GM23338 (cell line): ENCODE measurements at regions not wholly inside any gene's neighbourhood (a gene's known extent, or its start where the extent isn't known, plus 50 kb on each side); places are given as distances from the start of the nearest gene placed in this dataset.

Experiments used
- ATAC-seq: fragments of 200-7000 bp; cut with Tn5 transposase; 3 replicates; pipeline ENCODE4 v1.9.1; 2020
- DNase-seq: peaks from one replicate; pipeline ENCODE4 v3.0.0-alpha.2; 2015; ENCODE audit warnings: low spot score
- H2AFZ ChIP-seq: fragments of 200-600 bp; sonication (generic); 2 replicates; pipeline ENCODE4 v1.8.0; 2016; ENCODE audit warnings: antibody characterized with exemption, mild to moderate bottlenecking, moderate library complexity
- H3F3A ChIP-seq: fragments of 200-600 bp; sonication (generic); replicated peaks from 2 replicates; pipeline ENCODE4 v1.8.0; 2017; ENCODE audit warnings: antibody characterized with exemption, mixed run types, low read depth
- H3K27ac ChIP-seq: fragments of 200-600 bp; sonication (generic); 2 replicates; pipeline ENCODE4 v1.6.1; 2016; ENCODE audit warnings: low read depth
- H3K27me3 ChIP-seq: fragments of 200-600 bp; sonication (generic); 2 replicates; pipeline ENCODE4 v1.8.0; 2016; ENCODE audit warnings: mild to moderate bottlenecking, mixed run types, moderate library complexity; ENCODE audit not compliant: insufficient read depth
- H3K36me3 ChIP-seq: fragments of 200-600 bp; sonication (generic); 2 replicates; pipeline ENCODE4 v1.8.0; 2016; ENCODE audit warnings: mild to moderate bottlenecking; ENCODE audit not compliant: insufficient read depth
- H3K4me1 ChIP-seq: fragments of 200-600 bp; sonication (generic); 2 replicates; pipeline ENCODE4 v1.8.0; 2016; ENCODE audit warnings: mild to moderate bottlenecking, moderate library complexity; ENCODE audit not compliant: insufficient read depth
- H3K4me2 ChIP-seq: fragments of 200-600 bp; sonication (generic); 2 replicates; pipeline ENCODE4 v1.7.1; 2017; ENCODE audit warnings: mixed run types
- H3K4me3 ChIP-seq: fragments of 200-600 bp; sonication (generic); 2 replicates; pipeline ENCODE4 v1.6.1; 2016; ENCODE audit warnings: mixed run types
- H3K79me2 ChIP-seq: fragments of 200-600 bp; sonication (generic); replicated peaks from 2 replicates; pipeline ENCODE4 v1.8.0; 2017; ENCODE audit warnings: mild to moderate bottlenecking; ENCODE audit not compliant: insufficient read depth
- H3K9me2 ChIP-seq: fragments of 200-600 bp; sonication (generic); 2 replicates; pipeline ENCODE4 v1.8.0; 2017; ENCODE audit not compliant: insufficient read depth
- H4K20me1 ChIP-seq: fragments of 200-600 bp; sonication (generic); replicated peaks from 2 replicates; pipeline ENCODE4 v1.8.0; 2017; ENCODE audit warnings: mild to moderate bottlenecking; ENCODE audit not compliant: insufficient read depth
- H3K27ac Mint-ChIP-seq: 2 replicates; pipeline ENCODE4 v1.8.0; 2020; ENCODE audit warnings: inconsistent platforms, mild to moderate bottlenecking, moderate library complexity, mixed read lengths
- H3K27me3 Mint-ChIP-seq: 3 replicates; pipeline ENCODE4 v1.8.0; 2022; ENCODE audit warnings: low read depth, mild to moderate bottlenecking, moderate library complexity, mixed read lengths, inconsistent platforms; ENCODE audit not compliant: insufficient read depth, poor library complexity
- H3K36me3 Mint-ChIP-seq: 3 replicates; pipeline ENCODE4 v1.8.0; 2021; ENCODE audit warnings: low read depth, mild to moderate bottlenecking, inconsistent platforms, moderate library complexity, mixed read lengths
- H3K4me1 Mint-ChIP-seq: 3 replicates; pipeline ENCODE4 v1.8.0; 2020; ENCODE audit warnings: mild to moderate bottlenecking, inconsistent platforms, mixed read lengths
- H3K4me3 Mint-ChIP-seq: 3 replicates; pipeline ENCODE4 v1.8.0; 2021; ENCODE audit warnings: moderate library complexity, mild to moderate bottlenecking, inconsistent platforms, mixed read lengths
- H3K9me3 Mint-ChIP-seq: 3 replicates; pipeline ENCODE4 v1.8.0; 2020; ENCODE audit warnings: moderate library complexity, mild to moderate bottlenecking, inconsistent platforms, mixed read lengths
- CREB1 ChIP-seq: fragments of 250-450 bp; sonication (Bioruptor Pico); IDR thresholded peaks from 2 replicates; pipeline ENCODE4 v1.5.0; 2020; ENCODE audit warnings: low read depth, mild to moderate bottlenecking, moderate library complexity
- CTCF ChIP-seq, 2 experiments: fragments of 200-600 bp in 1 of 2; sonication (generic) in 1 of 2; conservative IDR thresholded peaks; 2 replicates each; pipeline versions ENCODE4 v1.5.1 to v1.6.1; 2016 to 2017; ENCODE audit warnings: antibody characterized with exemption in 2 of 2, low read depth in 2 of 2, mild to moderate bottlenecking in 2 of 2, moderate library complexity in 1 of 2
- EZH2 ChIP-seq: fragments of 200-600 bp; sonication (generic); IDR thresholded peaks from one replicate; pipeline ENCODE4 v1.8.0; 2017; ENCODE audit warnings: antibody characterized with exemption, mild to moderate bottlenecking, low read depth; ENCODE audit not compliant: unreplicated experiment
- JUNB ChIP-seq: IDR thresholded peaks from one replicate; pipeline ENCODE4 v1.6.1; 2016; ENCODE audit warnings: antibody characterized with exemption; ENCODE audit not compliant: unreplicated experiment
- NANOG ChIP-seq: IDR thresholded peaks from 2 replicates; pipeline ENCODE4 v1.6.1; 2016; ENCODE audit warnings: antibody characterized with exemption, borderline replicate concordance
- STAT1 ChIP-seq: IDR thresholded peaks from one replicate; pipeline ENCODE4 v1.6.1; 2016; ENCODE audit warnings: antibody characterized with exemption; ENCODE audit not compliant: unreplicated experiment
- ZNF114 ChIP-seq: fragments of 250-450 bp; sonication (Bioruptor Pico); IDR thresholded peaks from 2 replicates; pipeline ENCODE4 v1.5.0; 2020; ENCODE audit warnings: mild to moderate bottlenecking, moderate library complexity
- ZNF331 ChIP-seq: fragments of 250-450 bp; sonication (Bioruptor Pico); IDR thresholded peaks from 2 replicates; pipeline ENCODE4 v1.5.0; 2020; ENCODE audit warnings: low read depth, mild to moderate bottlenecking, moderate library complexity
- TF ChIP-seq, protein P1 (sequence below): fragments of 250-450 bp; sonication (Bioruptor Pico); IDR thresholded peaks from 2 replicates; pipeline ENCODE4 v1.5.0; 2020; ENCODE audit warnings: mild to moderate bottlenecking, moderate library complexity
- TF ChIP-seq, protein P2 (sequence below): IDR thresholded peaks from one replicate; pipeline ENCODE4 v1.6.1; 2018; ENCODE audit warnings: antibody characterized with exemption; ENCODE audit not compliant: unreplicated experiment

DNA sequence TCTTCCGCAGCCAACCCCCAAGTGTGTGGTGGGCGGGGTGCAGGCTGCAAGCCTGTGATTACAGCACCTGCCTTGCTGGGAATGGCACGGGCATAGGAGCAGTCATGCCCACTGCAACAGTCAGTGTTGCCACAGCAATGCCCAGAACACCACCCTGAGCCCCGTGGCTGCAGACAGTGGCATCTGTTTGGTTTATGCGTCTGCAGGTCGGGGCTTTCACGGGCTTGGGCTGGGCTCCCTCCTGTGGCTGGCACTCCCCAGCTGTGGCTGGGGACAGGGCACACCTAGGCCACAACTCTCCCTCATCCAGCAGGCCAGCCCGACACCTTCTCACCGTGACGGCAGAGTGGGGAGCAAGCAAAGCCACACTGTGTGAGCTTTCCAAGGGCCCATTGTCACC, 115.3 kb upstream of the C1QTNF9B start:
- H3K4me1 Mint-ChIP-seq, result peaks cover 3% of the 10 kb centered on the region; the same call in 1 of the 3 replicates
- no peaks in the 10 kb centered on the region for H4K20me1 ChIP-seq

DNA sequence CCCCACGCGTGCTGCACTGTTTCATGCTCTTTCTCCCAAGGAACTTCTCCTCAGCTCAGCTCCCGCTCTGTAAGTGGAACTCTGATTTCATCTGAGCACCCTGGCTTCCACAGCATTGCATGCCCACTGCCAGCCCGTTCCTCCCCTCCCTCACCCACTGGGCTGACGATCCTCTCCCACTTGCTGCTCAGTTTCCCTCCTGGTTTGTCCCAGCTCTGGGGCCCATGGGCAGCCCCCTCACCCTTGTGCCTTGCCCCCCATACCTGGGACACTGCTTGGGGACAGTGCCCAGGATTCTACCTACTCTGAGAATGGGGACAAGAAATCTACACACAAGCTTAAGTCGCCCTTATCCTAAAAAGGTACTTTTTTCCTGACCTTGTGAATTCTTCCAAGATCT, 115.9 kb upstream of the C1QTNF9B start:
- no peak overlapping the region for H3K4me2 ChIP-seq
- ATAC-seq (no peak), DNase-seq (no peak)
- no peak for TF ChIP-seq CTCF (conservative IDR thresholded peaks at IDR 0.05; ENCODE audit: low read depth in 2 of 2)
- no peak for TF ChIP-seq STAT1
- TF ChIP-seq, protein P1, sequence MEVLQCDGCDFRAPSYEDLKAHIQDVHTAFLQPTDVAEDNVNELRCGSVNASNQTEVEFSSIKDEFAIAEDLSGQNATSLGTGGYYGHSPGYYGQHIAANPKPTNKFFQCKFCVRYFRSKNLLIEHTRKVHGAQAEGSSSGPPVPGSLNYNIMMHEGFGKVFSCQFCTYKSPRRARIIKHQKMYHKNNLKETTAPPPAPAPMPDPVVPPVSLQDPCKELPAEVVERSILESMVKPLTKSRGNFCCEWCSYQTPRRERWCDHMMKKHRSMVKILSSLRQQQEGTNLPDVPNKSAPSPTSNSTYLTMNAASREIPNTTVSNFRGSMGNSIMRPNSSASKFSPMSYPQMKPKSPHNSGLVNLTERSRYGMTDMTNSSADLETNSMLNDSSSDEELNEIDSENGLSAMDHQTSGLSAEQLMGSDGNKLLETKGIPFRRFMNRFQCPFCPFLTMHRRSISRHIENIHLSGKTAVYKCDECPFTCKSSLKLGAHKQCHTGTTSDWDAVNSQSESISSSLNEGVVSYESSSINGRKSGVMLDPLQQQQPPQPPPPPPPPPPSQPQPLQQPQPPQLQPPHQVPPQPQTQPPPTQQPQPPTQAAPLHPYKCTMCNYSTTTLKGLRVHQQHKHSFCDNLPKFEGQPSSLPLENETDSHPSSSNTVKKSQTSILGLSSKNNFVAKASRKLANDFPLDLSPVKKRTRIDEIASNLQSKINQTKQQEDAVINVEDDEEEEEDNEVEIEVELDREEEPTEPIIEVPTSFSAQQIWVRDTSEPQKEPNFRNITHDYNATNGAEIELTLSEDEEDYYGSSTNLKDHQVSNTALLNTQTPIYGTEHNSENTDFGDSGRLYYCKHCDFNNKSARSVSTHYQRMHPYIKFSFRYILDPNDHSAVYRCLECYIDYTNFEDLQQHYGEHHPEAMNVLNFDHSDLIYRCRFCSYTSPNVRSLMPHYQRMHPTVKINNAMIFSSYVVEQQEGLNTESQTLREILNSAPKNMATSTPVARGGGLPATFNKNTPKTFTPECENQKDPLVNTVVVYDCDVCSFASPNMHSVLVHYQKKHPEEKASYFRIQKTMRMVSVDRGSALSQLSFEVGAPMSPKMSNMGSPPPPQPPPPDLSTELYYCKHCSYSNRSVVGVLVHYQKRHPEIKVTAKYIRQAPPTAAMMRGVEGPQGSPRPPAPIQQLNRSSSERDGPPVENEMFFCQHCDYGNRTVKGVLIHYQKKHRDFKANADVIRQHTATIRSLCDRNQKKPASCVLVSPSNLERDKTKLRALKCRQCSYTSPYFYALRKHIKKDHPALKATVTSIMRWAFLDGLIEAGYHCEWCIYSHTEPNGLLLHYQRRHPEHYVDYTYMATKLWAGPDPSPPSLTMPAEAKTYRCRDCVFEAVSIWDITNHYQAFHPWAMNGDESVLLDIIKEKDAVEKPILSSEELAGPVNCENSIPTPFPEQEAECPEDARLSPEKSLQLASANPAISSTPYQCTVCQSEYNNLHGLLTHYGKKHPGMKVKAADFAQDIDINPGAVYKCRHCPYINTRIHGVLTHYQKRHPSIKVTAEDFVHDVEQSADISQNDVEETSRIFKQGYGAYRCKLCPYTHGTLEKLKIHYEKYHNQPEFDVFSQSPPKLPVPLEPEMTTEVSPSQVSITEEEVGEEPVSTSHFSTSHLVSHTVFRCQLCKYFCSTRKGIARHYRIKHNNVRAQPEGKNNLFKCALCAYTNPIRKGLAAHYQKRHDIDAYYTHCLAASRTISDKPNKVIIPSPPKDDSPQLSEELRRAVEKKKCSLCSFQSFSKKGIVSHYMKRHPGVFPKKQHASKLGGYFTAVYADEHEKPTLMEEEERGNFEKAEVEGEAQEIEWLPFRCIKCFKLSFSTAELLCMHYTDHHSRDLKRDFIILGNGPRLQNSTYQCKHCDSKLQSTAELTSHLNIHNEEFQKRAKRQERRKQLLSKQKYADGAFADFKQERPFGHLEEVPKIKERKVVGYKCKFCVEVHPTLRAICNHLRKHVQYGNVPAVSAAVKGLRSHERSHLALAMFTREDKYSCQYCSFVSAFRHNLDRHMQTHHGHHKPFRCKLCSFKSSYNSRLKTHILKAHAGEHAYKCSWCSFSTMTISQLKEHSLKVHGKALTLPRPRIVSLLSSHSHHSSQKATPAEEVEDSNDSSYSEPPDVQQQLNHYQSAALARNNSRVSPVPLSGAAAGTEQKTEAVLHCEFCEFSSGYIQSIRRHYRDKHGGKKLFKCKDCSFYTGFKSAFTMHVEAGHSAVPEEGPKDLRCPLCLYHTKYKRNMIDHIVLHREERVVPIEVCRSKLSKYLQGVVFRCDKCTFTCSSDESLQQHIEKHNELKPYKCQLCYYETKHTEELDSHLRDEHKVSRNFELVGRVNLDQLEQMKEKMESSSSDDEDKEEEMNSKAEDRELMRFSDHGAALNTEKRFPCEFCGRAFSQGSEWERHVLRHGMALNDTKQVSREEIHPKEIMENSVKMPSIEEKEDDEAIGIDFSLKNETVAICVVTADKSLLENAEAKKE, result no peak
- no peak for TF ChIP-seq ZNF114
- TF ChIP-seq, protein P2, sequence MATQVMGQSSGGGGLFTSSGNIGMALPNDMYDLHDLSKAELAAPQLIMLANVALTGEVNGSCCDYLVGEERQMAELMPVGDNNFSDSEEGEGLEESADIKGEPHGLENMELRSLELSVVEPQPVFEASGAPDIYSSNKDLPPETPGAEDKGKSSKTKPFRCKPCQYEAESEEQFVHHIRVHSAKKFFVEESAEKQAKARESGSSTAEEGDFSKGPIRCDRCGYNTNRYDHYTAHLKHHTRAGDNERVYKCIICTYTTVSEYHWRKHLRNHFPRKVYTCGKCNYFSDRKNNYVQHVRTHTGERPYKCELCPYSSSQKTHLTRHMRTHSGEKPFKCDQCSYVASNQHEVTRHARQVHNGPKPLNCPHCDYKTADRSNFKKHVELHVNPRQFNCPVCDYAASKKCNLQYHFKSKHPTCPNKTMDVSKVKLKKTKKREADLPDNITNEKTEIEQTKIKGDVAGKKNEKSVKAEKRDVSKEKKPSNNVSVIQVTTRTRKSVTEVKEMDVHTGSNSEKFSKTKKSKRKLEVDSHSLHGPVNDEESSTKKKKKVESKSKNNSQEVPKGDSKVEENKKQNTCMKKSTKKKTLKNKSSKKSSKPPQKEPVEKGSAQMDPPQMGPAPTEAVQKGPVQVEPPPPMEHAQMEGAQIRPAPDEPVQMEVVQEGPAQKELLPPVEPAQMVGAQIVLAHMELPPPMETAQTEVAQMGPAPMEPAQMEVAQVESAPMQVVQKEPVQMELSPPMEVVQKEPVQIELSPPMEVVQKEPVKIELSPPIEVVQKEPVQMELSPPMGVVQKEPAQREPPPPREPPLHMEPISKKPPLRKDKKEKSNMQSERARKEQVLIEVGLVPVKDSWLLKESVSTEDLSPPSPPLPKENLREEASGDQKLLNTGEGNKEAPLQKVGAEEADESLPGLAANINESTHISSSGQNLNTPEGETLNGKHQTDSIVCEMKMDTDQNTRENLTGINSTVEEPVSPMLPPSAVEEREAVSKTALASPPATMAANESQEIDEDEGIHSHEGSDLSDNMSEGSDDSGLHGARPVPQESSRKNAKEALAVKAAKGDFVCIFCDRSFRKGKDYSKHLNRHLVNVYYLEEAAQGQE, result no peak
- no peak for TF ChIP-seq ZNF331 (CRISPR knock-in tag)
- TF ChIP-seq NANOG, result no peak
- TF ChIP-seq EZH2, result no peak
- no peak for TF ChIP-seq CREB1 (CRISPR knock-in tag)
- no peaks in the 10 kb centered on the region for H3K27me3 ChIP-seq
- Mint-ChIP-seq H3K27ac (no peak overlapping the region), H3K27me3 (peaks cover 5% of the 10 kb centered on the region), H3K4me3 (no peak overlapping the region), H3K36me3 (no peaks in the 10 kb centered on the region), H3K4me1 (peaks cover 3% of the 10 kb centered on the region; the same call in 1 of the 3 replicates), H3K9me3 (no peaks in the 10 kb centered on the region; the same call in 2 of the 3 replicates)
- no peaks in the 10 kb centered on the region for H3K36me3 ChIP-seq
- H3K79me2 ChIP-seq, result no peaks in the 10 kb centered on the region
- no peaks in the 10 kb centered on the region for H3K9me2 ChIP-seq
- H4K20me1 ChIP-seq, result no peaks in the 10 kb centered on the region
- H3K4me1 ChIP-seq, result no peaks in the 10 kb centered on the region
- no peak overlapping the region for H3K4me3 ChIP-seq
- H2AFZ ChIP-seq, result no peak overlapping the region
- no peaks in the 10 kb centered on the region for H3F3A ChIP-seq
- H3K27ac ChIP-seq, result no peak overlapping the region

More for the DNA sequence above, 115.3 kb upstream of the C1QTNF9B start:
- no peak overlapping the region for H2AFZ ChIP-seq
- H3K79me2 ChIP-seq, result no peaks in the 10 kb centered on the region
- Mint-ChIP-seq H3K9me3 (no peaks in the 10 kb centered on the region; the same call in 2 of the 3 replicates), H3K27me3 (peaks cover 5% of the 10 kb centered on the region), H3K4me3 (no peak overlapping the region), H3K27ac (no peak overlapping the region), H3K36me3 (no peaks in the 10 kb centered on the region)
- DNase-seq, result no peak
- H3K4me2 ChIP-seq, result no peak overlapping the region
- no peaks in the 10 kb centered on the region for H3K27me3 ChIP-seq
- no peaks in the 10 kb centered on the region for H3F3A ChIP-seq
- no peaks in the 10 kb centered on the region for H3K9me2 ChIP-seq
- no peaks in the 10 kb centered on the region for H3K4me1 ChIP-seq
- TF ChIP-seq JUNB, result no peak
- no peak for ATAC-seq
- H3K27ac ChIP-seq, result no peak overlapping the region
- no peak overlapping the region for H3K4me3 ChIP-seq
- no peaks in the 10 kb centered on the region for H3K36me3 ChIP-seq
